Neuronal stem cell (in vitro differentiated cells): ENCODE measurements at regions not wholly inside any gene's neighbourhood (a gene's known extent, or its start where the extent isn't known, plus 50 kb on each side); places are given as distances from the start of the nearest gene placed in this dataset.
"Not testable (repeated sequence)": the region's sequence is repeated elsewhere in the genome, so short reads cannot be mapped to it uniquely, and the experiment has no call there.

Experiments used
- DNase-seq: peaks from one replicate; pipeline ENCODE4 v3.0.0-alpha.2; 2013; ENCODE audit warnings: low spot score
- H2AFZ ChIP-seq: one replicate; pipeline ENCODE4 v1.6.1; 2013; ENCODE audit warnings: mild to moderate bottlenecking, low read length, inconsistent platforms
- H2AK5ac ChIP-seq: 2 replicates; pipeline ENCODE4 v1.6.1; 2013; ENCODE audit warnings: low read depth, mild to moderate bottlenecking, inconsistent platforms, low read length, moderate library complexity, mixed read lengths
- H2BK120ac ChIP-seq: 2 replicates; pipeline ENCODE4 v1.6.1; 2013; ENCODE audit warnings: low read depth, mild to moderate bottlenecking, inconsistent platforms, low read length, moderate library complexity, mixed read lengths
- H2BK12ac ChIP-seq: one replicate; pipeline ENCODE4 v1.6.1; 2013; ENCODE audit warnings: low read length, inconsistent platforms
- H2BK15ac ChIP-seq: 2 replicates; pipeline ENCODE4 v1.6.1; 2013; ENCODE audit warnings: mild to moderate bottlenecking, low read length, inconsistent platforms, mixed read lengths
- H2BK5ac ChIP-seq: one replicate; pipeline ENCODE4 v1.6.1; 2013; ENCODE audit warnings: inconsistent platforms, mild to moderate bottlenecking, low read length, moderate library complexity
- H3K14ac ChIP-seq: one replicate; pipeline ENCODE4 v1.6.1; 2013; ENCODE audit warnings: low read length, inconsistent platforms
- H3K18ac ChIP-seq: 2 replicates; pipeline ENCODE4 v1.6.1; 2013; ENCODE audit warnings: low read length, inconsistent platforms
- H3K23ac ChIP-seq: 2 replicates; pipeline ENCODE4 v1.6.1; 2013; ENCODE audit warnings: low read depth, mild to moderate bottlenecking, mixed read lengths, low read length, inconsistent platforms; ENCODE audit not compliant: poor library complexity
- H3K27ac ChIP-seq: replicated peaks from 3 replicates; pipeline ENCODE4 v1.5.1; 2013; ENCODE audit warnings: low read length, inconsistent platforms
- H3K27me3 ChIP-seq, 3 experiments: 2 replicates each; pipeline ENCODE4 v1.6.1; 2013; ENCODE audit warnings: low read length in 3 of 3, mild to moderate bottlenecking in 2 of 3, inconsistent platforms in 1 of 3, low read depth in 1 of 3, mixed read lengths in 1 of 3, moderate library complexity in 1 of 3; ENCODE audit not compliant: control insufficient read depth in 3 of 3, insufficient read depth in 3 of 3
- H3K36me3 ChIP-seq, 2 donors: replicated peaks in 1 of 2; 2 replicates each; pipeline ENCODE4 v1.6.1; 2013; ENCODE audit warnings: low read length in 2 of 2; ENCODE audit not compliant: control insufficient read depth in 2 of 2, insufficient read depth in 2 of 2
- H3K4ac ChIP-seq: 2 replicates; pipeline ENCODE4 v1.6.1; 2013; ENCODE audit warnings: inconsistent platforms, mild to moderate bottlenecking, low read length, moderate library complexity
- H3K4me1 ChIP-seq, 2 donors: 1 replicate in 1 of 2; 2 replicates in 1 of 2; pipeline ENCODE4 v1.6.1; 2013; ENCODE audit warnings: low read length in 2 of 2, low read depth in 1 of 2; ENCODE audit not compliant: control insufficient read depth in 2 of 2, insufficient read depth in 1 of 2
- H3K4me2 ChIP-seq: one replicate; pipeline ENCODE4 v1.6.1; 2013; ENCODE audit warnings: mild to moderate bottlenecking, low read length, inconsistent platforms; ENCODE audit not compliant: insufficient read depth, poor library complexity, severe bottlenecking
- H3K4me3 ChIP-seq, 2 donors: 2 replicates each; pipeline ENCODE4 v1.5.1; 2013; ENCODE audit warnings: low read length in 2 of 2, mild to moderate bottlenecking in 2 of 2, inconsistent platforms in 1 of 2, moderate library complexity in 1 of 2
- H3K79me1 ChIP-seq: one replicate; pipeline ENCODE4 v1.6.1; 2013; ENCODE audit warnings: low read depth, mild to moderate bottlenecking, inconsistent platforms, low read length, moderate library complexity
- H3K9ac ChIP-seq: one replicate; pipeline ENCODE4 v1.6.1; 2013; ENCODE audit warnings: mild to moderate bottlenecking, low read depth, low read length, inconsistent platforms; ENCODE audit not compliant: poor library complexity
- H3K9me3 ChIP-seq, 2 donors: replicated peaks in 1 of 2; 2 replicates each; pipeline versions ENCODE3 to v1.6.1; 2013; ENCODE audit warnings: low read length in 2 of 2, mild to moderate bottlenecking in 2 of 2, inconsistent platforms in 1 of 2, low read depth in 1 of 2, mixed read lengths in 1 of 2, moderate library complexity in 1 of 2; ENCODE audit not compliant: control insufficient read depth in 2 of 2, insufficient read depth in 1 of 2
- H4K8ac ChIP-seq: one replicate; pipeline ENCODE4 v1.6.1; 2013; ENCODE audit warnings: low read depth, mild to moderate bottlenecking, inconsistent platforms, low read length, moderate library complexity
- H4K91ac ChIP-seq: one replicate; pipeline ENCODE4 v1.6.1; 2013; ENCODE audit warnings: low read length, low read depth, mild to moderate bottlenecking, inconsistent platforms; ENCODE audit not compliant: poor library complexity
- WGBS, 2 donors: extraction: QIAGEN DNeasy Blood & Tissue Kit; methylation state at CpG; one replicate each; pipeline ENCODE4 v1.1.7; 2013; ENCODE audit warnings: missing lambda C conversion rate in 2 of 2, mixed read lengths in 1 of 2; ENCODE audit not compliant: insufficient read length in 2 of 2, insufficient replicate concordance in 1 of 2; ENCODE audit errors: extremely low coverage in 2 of 2; 5-methylcytosine and 5-hydroxymethylcytosine counted together

DNA sequence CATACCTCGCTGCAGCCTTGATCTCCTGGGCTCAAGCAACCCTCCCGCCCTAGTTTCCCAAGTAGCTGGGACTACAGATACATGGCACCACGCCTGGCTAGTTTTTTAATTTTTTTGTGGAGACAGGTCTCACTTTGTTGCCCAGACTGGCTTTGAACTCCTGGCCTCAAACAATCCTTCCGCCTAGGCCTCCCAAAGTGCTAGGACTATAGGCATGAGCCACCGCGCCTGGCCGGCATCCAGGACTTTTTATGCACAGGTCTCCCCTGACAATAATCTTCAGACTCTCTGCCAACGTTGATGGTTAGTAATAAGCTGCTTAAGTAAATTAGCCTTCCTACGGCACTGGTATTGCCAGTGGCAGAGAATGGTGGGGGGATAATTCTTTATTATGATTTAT, 110.5 kb upstream of the MTHFD1L start:
- H4K91ac ChIP-seq: no peak overlapping the region
- no peaks in the 10 kb centered on the region for H3K9me3 ChIP-seq
- H3K23ac ChIP-seq: no peak overlapping the region

DNA sequence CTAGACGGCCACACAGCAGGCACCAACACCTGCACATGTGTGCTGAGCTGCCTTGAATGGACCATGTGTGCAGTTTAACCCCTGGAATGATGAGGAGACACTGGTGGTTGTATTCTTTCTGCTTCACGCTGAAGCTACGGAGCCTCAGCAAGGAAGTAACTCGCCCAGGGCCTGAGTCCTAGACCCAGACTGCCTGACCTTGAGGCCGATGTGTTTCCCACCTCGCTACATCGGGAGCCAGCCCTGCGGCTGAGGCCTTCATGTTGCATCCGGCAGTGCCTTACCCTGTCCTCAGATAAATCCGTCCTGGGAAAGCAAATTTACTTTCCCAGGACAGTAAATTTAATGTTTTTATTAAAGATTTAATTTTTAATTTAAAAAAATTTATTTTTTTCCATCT, 110.0 kb upstream of the MTHFD1L start:
- no peak overlapping the region for H2AFZ ChIP-seq
- H3K27ac ChIP-seq: no peak overlapping the region
- H4K91ac ChIP-seq: no peak overlapping the region
- H3K14ac ChIP-seq: no peak overlapping the region
- peaks cover 4% of the 10 kb centered on the region for H3K79me1 ChIP-seq
- no peak overlapping the region for H2AK5ac ChIP-seq
- H3K4me1 ChIP-seq: peaks cover 24 to 32% of the 10 kb centered on the region in 2 donors
- no peak overlapping the region for H2BK120ac ChIP-seq
- no peak overlapping the region for H3K4ac ChIP-seq
- H3K4me2 ChIP-seq: no peak overlapping the region
- H2BK15ac ChIP-seq: no peak overlapping the region
- no peak overlapping the region for H2BK5ac ChIP-seq
- H3K23ac ChIP-seq: no peak overlapping the region
- peak overlapping the region; percentile 82 for H3K18ac ChIP-seq
- H3K9me3 ChIP-seq: no peaks in the 10 kb centered on the region
- no peak overlapping the region for H3K9ac ChIP-seq
- peaks cover 0 to 5% of the 10 kb centered on the region in 2 donors for H3K36me3 ChIP-seq
- H3K4me3 ChIP-seq: no peak overlapping the region
- DNase-seq: no peak
- H4K8ac ChIP-seq: no peak overlapping the region
- H3K27me3 ChIP-seq: no peaks in the 10 kb centered on the region
- no peak overlapping the region for H2BK12ac ChIP-seq
- WGBS, 2 donors: no CpG with 5 or more reads among the region's 10 CpGs

More for the DNA sequence above, 110.5 kb upstream of the MTHFD1L start:
- H3K4me1 ChIP-seq: peaks cover 22 to 30% of the 10 kb centered on the region in 2 donors
- no peak overlapping the region for H3K14ac ChIP-seq
- WGBS, 2 donors: no CpG with 5 or more reads among the region's 9 CpGs
- H2BK12ac ChIP-seq: no peak overlapping the region
- H2AK5ac ChIP-seq: no peak overlapping the region
- no peak overlapping the region for H3K4me2 ChIP-seq
- H3K27ac ChIP-seq: no peak overlapping the region
- DNase-seq: no peak
- no peak overlapping the region for H2BK120ac ChIP-seq
- H4K8ac ChIP-seq: no peak overlapping the region
- H3K9ac ChIP-seq: no peak overlapping the region
- H2BK5ac ChIP-seq: no peak overlapping the region
- peaks cover 4% of the 10 kb centered on the region for H3K79me1 ChIP-seq
- no peak overlapping the region for H2BK15ac ChIP-seq
- H2AFZ ChIP-seq: no peak overlapping the region
- peaks cover 0 to 5% of the 10 kb centered on the region in 2 donors for H3K36me3 ChIP-seq
- H3K4me3 ChIP-seq: no peak overlapping the region
- no peaks in the 10 kb centered on the region for H3K27me3 ChIP-seq
- H3K4ac ChIP-seq: no peak overlapping the region
- H3K18ac ChIP-seq: no peak overlapping the region

DNA sequence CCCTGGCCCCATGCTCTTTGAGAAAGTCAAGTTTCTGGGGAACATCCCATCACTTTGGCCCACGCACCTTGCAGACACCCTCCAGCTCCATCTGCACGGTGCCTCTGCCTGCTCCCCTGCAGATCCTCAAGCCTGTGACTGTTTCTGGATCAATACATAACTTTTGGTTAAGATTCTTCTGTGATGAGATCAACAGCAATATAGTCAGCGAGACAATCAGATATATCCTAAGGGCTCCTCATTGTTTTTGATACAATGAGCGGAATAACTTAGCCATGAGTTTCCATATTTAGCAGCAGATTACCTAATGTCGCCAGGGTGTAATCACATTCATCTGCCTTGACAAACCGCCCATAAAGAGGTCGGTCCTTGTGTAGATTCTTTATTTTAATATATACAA, 109.3 kb upstream of the MTHFD1L start:
- no peak overlapping the region for H3K14ac ChIP-seq

DNA sequence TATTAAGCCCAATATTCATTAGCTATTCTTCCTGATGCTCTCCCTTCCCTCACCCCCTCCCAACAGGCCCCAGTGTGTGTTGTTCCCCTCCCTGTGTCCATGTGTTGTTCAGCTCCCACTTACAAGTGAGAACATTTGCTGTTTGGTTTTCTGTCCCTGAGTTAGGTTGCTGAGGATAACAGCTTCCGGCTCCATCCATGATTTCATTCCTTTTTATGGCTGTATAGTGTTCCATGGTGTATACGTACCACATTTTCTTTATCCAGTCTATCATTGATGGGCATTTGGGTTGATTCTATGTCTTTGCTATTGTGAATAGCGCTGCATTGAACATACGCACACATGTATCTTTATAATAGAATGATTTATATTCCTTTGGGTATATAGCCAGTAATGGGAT, 107.7 kb upstream of the MTHFD1L start:
- WGBS, 2 donors: no CpG with 5 or more reads among the region's 4 CpGs
- not testable (repeated sequence) for H3K14ac ChIP-seq, H3K9me3 ChIP-seq, H3K9ac ChIP-seq, H3K36me3 ChIP-seq, H2AFZ ChIP-seq, H4K91ac ChIP-seq, H3K23ac ChIP-seq, H3K27me3 ChIP-seq, H2AK5ac ChIP-seq, H3K4me3 ChIP-seq, H3K4ac ChIP-seq, H2BK120ac ChIP-seq, H4K8ac ChIP-seq, H3K27ac ChIP-seq, H3K18ac ChIP-seq, H2BK15ac ChIP-seq, H3K4me2 ChIP-seq, H3K79me1 ChIP-seq, H2BK5ac ChIP-seq, DNase-seq, H2BK12ac ChIP-seq
- peaks cover 30 to 36% of the 10 kb centered on the region in 2 donors for H3K4me1 ChIP-seq

More for the DNA sequence above, 109.3 kb upstream of the MTHFD1L start:
- Histone ChIP-seq H2AK5ac (no peak overlapping the region), H2BK15ac (no peak overlapping the region), H2BK5ac (no peak overlapping the region), H3K4me1 (peaks cover 25 to 33% of the 10 kb centered on the region in 2 donors), H3K23ac (no peak overlapping the region), H3K36me3 (peaks cover 0 to 5% of the 10 kb centered on the region in 2 donors), H3K9me3 (no peaks in the 10 kb centered on the region), H2AFZ (no peak overlapping the region), H3K27ac (no peak overlapping the region), H3K4me2 (no peak overlapping the region), H3K4ac (no peak overlapping the region), H3K4me3 (no peak overlapping the region), H3K27me3 (no peaks in the 10 kb centered on the region), H4K91ac (no peak overlapping the region), H4K8ac (no peak overlapping the region), H3K79me1 (peaks cover 4% of the 10 kb centered on the region), H3K9ac (no peak overlapping the region), H2BK120ac (no peak overlapping the region), H3K18ac (no peak overlapping the region), H2BK12ac (no peak overlapping the region)
- no CpG with 5 or more reads among the region's 7 CpGs for WGBS, 2 donors
- DNase-seq: no peak
